ENCODE measurements at regions not wholly inside any gene's neighbourhood (a gene's known extent, or its start where the extent isn't known, plus 50 kb on each side); places are given as distances from the start of the nearest gene placed in this dataset.

DNA sequence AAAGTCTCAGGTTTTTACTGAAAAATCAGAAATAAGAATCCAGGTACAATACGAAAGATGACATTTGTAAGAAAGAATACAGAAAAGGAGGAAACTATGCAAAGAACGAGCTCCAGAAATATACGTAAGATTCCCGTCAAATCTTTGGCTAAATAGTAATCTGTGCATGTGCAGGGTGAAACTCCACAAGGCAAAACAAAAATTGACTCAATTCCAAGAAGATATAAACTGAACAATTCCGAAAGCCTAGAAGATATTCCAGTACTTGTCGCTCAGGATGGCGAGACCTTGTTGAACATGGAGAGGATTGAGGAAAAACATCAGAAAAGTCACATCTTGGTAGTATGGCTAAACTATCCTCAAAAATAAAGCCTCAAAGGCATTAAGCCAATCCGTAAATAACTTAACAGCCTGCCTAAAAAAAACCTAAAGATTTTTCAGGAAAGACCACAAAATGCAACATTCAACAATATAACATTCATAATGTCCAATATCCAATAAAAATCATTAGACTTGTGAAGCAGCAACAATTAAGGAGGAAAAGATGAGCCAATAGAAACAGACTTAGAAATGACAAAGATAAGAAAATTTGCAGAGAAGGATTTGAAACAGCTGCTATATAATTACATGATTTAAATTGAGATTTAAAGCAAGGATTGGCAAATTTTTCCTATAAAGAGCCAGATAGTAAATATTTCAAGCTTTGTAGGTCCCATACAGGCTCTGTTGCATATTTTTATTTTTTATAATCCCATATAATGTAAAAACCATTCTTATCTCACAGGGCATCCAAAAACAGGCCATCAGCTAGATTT, 166.4 kb upstream of the UBASH3B start:
- Histone ChIP-seq H3K27ac (no peak overlapping the region), H3K27me3 (no peaks in the 10 kb centered on the region), H3K36me3 (no peaks in the 10 kb centered on the region), H3K9me3 (peaks cover 0 to 5% (median 4%) of the 10 kb centered on the region in 4 donors), H3K4me1 (no peaks in the 10 kb centered on the region), H3K4me3 (no peak overlapping the region)
- intact Hi-C loops (cut with DNase I; ENCODE audit: low total_unique reads): no loop called here
- no peak for DNase-seq
- no peak for TF ChIP-seq EP300 (IDR thresholded peaks at IDR 0.05)
- no peak for TF ChIP-seq POLR2A (IDR thresholded peaks at IDR 0.05)
- TF ChIP-seq, protein P1, sequence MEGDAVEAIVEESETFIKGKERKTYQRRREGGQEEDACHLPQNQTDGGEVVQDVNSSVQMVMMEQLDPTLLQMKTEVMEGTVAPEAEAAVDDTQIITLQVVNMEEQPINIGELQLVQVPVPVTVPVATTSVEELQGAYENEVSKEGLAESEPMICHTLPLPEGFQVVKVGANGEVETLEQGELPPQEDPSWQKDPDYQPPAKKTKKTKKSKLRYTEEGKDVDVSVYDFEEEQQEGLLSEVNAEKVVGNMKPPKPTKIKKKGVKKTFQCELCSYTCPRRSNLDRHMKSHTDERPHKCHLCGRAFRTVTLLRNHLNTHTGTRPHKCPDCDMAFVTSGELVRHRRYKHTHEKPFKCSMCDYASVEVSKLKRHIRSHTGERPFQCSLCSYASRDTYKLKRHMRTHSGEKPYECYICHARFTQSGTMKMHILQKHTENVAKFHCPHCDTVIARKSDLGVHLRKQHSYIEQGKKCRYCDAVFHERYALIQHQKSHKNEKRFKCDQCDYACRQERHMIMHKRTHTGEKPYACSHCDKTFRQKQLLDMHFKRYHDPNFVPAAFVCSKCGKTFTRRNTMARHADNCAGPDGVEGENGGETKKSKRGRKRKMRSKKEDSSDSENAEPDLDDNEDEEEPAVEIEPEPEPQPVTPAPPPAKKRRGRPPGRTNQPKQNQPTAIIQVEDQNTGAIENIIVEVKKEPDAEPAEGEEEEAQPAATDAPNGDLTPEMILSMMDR (IDR thresholded peaks at IDR 0.05): no peak
- no peak for TF ChIP-seq POLR2AphosphoS5 (IDR thresholded peaks at IDR 0.05)
- 80 to 87% (median 83%) methylated on average over 8 of the region's 8 CpGs for WGBS, 5 donors

DNA sequence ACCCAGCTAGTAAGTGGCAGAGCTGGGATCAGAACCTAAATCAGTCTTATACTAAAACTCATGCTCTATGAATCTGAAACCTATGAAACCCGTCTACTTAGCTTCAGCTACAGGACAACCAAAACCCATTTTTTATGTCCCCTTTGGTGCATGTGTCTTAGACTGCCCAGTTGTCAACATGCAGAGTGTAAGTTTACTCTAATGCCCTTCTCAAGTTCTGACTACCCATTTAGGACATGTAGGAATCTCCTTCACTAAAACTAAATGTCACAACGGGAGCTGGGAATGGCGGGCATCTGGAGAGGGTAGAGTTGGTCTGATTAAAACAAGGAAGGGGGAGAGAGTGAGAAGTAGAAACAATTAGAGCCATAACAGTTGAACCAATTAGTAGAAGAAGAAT, 167.9 kb upstream of the UBASH3B start:
- H3K4me1 ChIP-seq: no peaks in the 10 kb centered on the region
- peaks cover 0 to 15% (median 14%) of the 10 kb centered on the region in 4 donors for H3K9me3 ChIP-seq
- H3K4me3 ChIP-seq: no peak overlapping the region
- TF ChIP-seq EP300 (IDR thresholded peaks at IDR 0.05) (no peak), POLR2A (IDR thresholded peaks at IDR 0.05) (no peak), POLR2AphosphoS5 (IDR thresholded peaks at IDR 0.05) (no peak)
- TF ChIP-seq, protein P1 (IDR thresholded peaks at IDR 0.05): no peak
- H3K36me3 ChIP-seq: no peaks in the 10 kb centered on the region
- WGBS, 5 donors: 74 to 86% (median 81%) methylated on average over 3 of the region's 3 CpGs
- no peak overlapping the region for H3K27ac ChIP-seq
- intact Hi-C loops (cut with DNase I; ENCODE audit: low total_unique reads): no loop called here
- DNase-seq: no peak
- H3K27me3 ChIP-seq: no peaks in the 10 kb centered on the region

DNA sequence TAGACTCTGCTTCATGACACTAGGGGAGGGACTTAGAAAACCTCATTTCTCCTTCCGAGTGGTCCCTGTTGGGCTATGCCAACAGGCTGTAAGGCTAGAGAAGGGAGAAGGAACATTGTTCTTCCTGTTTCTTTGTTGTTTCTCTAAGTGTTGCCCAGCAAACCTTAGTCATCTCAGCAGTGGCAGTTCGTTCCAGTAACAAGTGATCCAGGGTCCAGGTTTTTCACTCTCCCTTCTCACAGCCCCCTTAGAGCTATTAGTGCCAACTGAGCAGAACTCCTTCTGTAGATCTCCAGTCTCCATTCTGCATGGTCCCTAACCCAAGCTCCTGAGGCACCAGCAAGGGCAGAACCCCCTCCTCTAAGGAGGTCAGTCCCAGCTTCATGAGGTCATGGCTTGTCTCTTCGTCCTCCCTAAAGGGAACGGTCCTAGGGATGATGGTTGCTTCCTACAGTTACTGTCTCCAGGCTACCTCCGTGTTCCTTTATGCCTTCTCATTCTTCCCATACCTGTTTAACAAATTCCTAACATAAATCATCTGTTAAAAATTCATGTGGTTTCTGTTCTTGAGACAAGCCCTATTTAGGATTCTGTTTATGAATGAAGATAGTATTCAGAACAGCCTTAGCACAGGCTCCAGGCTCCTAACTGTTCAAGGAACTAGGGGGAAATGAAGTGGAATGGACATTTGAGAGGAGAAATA, 168.6 kb upstream of the UBASH3B start:
- no peak overlapping the region for H3K4me3 ChIP-seq
- no peaks in the 10 kb centered on the region for H3K4me1 ChIP-seq
- 70 to 81% (median 73%) methylated on average over 5 of the region's 5 CpGs for WGBS, 5 donors
- intact Hi-C loops (cut with DNase I; ENCODE audit: low total_unique reads): no loop called here
- H3K27me3 ChIP-seq: no peaks in the 10 kb centered on the region
- peaks cover 0 to 20% (median 15%) of the 10 kb centered on the region in 4 donors for H3K9me3 ChIP-seq
- H3K27ac ChIP-seq: no peak overlapping the region
- peak in 1 of 2 donors; percentile 10 for DNase-seq
- H3K36me3 ChIP-seq: no peaks in the 10 kb centered on the region
- TF ChIP-seq EP300 (IDR thresholded peaks at IDR 0.05) (no peak), POLR2A (IDR thresholded peaks at IDR 0.05) (no peak), POLR2AphosphoS5 (IDR thresholded peaks at IDR 0.05) (no peak)
- TF ChIP-seq, protein P1 (IDR thresholded peaks at IDR 0.05): no peak

DNA sequence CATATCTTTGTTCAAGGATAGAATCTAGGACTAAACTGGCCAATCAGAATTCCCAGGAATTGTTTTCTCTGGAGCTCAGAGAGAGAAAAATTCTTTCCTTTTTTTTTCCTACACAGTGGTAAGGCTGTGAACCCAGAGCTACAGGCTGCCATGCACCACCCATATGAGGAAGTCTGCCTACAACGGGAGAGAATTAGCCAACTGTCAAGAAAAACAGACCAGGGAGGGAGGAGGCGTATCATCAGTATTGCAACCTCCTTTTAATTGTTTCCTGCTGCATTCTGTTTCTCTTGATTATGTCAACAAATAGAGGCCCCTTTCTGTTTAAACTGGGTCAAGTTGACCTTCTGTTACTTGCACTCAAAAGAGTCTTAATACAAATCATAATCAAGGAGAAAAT, 176.5 kb upstream of the UBASH3B start:
- WGBS, 5 donors: 28 to 69% (median 53%) methylated on average over 2 of the region's 2 CpGs
- intact Hi-C loops (cut with DNase I; ENCODE audit: low total_unique reads): no loop called here
- no peak for DNase-seq
- Histone ChIP-seq H3K9me3 (peaks cover 0 to 19% (median 12%) of the 10 kb centered on the region in 4 donors), H3K36me3 (no peaks in the 10 kb centered on the region), H3K27ac (no peak overlapping the region), H3K4me1 (no peaks in the 10 kb centered on the region), H3K27me3 (no peaks in the 10 kb centered on the region), H3K4me3 (no peak overlapping the region)
- TF ChIP-seq EP300 (IDR thresholded peaks at IDR 0.05) (no peak), POLR2AphosphoS5 (IDR thresholded peaks at IDR 0.05) (no peak), POLR2A (IDR thresholded peaks at IDR 0.05) (no peak)
- TF ChIP-seq, protein P1 (IDR thresholded peaks at IDR 0.05): no peak

Data from stomach (tissue), 8 donors.